ENCODE measurements at regions not wholly inside any gene's neighbourhood (a gene's known extent, or its start where the extent isn't known, plus 50 kb on each side); places are given as distances from the start of the nearest gene placed in this dataset.

DNA sequence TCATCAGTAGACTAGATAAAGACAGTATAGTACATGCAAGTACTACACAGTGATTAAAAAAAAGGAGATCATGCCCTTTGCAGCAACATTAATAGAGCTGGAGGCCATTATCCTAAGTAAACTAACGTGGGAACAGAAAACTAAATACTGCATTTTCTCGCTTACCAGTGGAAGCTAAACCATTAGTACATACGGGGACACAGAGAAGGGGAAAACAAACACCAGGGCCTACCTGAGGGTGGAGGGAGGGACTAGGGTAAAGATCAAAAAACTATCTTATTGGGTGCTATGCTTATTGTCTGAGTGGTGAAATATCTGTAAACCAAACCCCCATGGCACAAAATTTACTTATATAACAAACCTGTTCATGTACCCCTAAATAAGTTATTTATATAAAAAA lies 836.9 kb downstream of the SH3BGRL start:
- TF ChIP-seq MAX (IDR thresholded peaks at IDR 0.05): no peak
- TF ChIP-seq, protein P1, sequence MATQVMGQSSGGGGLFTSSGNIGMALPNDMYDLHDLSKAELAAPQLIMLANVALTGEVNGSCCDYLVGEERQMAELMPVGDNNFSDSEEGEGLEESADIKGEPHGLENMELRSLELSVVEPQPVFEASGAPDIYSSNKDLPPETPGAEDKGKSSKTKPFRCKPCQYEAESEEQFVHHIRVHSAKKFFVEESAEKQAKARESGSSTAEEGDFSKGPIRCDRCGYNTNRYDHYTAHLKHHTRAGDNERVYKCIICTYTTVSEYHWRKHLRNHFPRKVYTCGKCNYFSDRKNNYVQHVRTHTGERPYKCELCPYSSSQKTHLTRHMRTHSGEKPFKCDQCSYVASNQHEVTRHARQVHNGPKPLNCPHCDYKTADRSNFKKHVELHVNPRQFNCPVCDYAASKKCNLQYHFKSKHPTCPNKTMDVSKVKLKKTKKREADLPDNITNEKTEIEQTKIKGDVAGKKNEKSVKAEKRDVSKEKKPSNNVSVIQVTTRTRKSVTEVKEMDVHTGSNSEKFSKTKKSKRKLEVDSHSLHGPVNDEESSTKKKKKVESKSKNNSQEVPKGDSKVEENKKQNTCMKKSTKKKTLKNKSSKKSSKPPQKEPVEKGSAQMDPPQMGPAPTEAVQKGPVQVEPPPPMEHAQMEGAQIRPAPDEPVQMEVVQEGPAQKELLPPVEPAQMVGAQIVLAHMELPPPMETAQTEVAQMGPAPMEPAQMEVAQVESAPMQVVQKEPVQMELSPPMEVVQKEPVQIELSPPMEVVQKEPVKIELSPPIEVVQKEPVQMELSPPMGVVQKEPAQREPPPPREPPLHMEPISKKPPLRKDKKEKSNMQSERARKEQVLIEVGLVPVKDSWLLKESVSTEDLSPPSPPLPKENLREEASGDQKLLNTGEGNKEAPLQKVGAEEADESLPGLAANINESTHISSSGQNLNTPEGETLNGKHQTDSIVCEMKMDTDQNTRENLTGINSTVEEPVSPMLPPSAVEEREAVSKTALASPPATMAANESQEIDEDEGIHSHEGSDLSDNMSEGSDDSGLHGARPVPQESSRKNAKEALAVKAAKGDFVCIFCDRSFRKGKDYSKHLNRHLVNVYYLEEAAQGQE (IDR thresholded peaks at IDR 0.05; ENCODE audit: low read depth): no peak
- no peak for TF ChIP-seq EP300 (IDR thresholded peaks at IDR 0.05; ENCODE audit: borderline replicate concordance)

GRCh38 chrX:82041034-82041433 lies 839.1 kb downstream of the SH3BGRL start:
- TF ChIP-seq, protein P1 (IDR thresholded peaks at IDR 0.05; ENCODE audit: low read depth): no peak
- TF ChIP-seq TAF1 (IDR thresholded peaks at IDR 0.05; ENCODE audit: low read depth) (no peak), CREB1 (IDR thresholded peaks at IDR 0.05; ENCODE audit: low read depth) (no peak), MAX (IDR thresholded peaks at IDR 0.05) (no peak), TEAD4 (IDR thresholded peaks at IDR 0.05) (no peak), EGR1 (IDR thresholded peaks at IDR 0.05) (no peak), FOXM1 (IDR thresholded peaks at IDR 0.05; ENCODE audit: borderline replicate concordance, low read depth) (no peak), RAD21 (IDR thresholded peaks at IDR 0.05; ENCODE audit: low read depth) (no peak), EP300 (IDR thresholded peaks at IDR 0.05; ENCODE audit: borderline replicate concordance) (no peak)

DNA sequence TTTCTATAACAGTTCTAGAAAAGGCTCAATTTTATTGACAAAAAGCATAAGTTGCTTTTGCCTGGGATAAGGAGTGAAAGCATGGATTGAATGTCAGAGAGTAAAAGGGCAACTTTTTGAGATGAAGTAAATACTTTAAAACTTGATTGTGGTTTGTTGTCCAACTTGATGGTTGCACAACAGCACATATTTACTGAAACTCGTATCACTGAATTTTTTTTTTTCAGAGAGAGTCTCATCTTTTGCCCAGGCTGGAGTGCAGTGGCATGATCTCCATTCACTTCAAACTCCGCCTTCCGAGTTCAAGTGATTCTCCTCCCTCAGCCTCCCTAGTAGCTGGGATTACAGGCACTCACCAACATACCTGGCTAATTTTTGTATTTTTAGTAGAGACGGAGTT lies 856.8 kb downstream of the SH3BGRL start:
- TF ChIP-seq, protein P2, sequence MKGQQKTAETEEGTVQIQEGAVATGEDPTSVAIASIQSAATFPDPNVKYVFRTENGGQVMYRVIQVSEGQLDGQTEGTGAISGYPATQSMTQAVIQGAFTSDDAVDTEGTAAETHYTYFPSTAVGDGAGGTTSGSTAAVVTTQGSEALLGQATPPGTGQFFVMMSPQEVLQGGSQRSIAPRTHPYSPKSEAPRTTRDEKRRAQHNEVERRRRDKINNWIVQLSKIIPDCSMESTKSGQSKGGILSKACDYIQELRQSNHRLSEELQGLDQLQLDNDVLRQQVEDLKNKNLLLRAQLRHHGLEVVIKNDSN (IDR thresholded peaks at IDR 0.05): no peak
- TF ChIP-seq EP300 (IDR thresholded peaks at IDR 0.05; ENCODE audit: borderline replicate concordance) (no peak), TAF1 (IDR thresholded peaks at IDR 0.05; ENCODE audit: low read depth) (no peak), FOXM1 (IDR thresholded peaks at IDR 0.05; ENCODE audit: borderline replicate concordance, low read depth) (no peak), NFIC (IDR thresholded peaks at IDR 0.05) (no peak), RAD21 (IDR thresholded peaks at IDR 0.05; ENCODE audit: low read depth) (no peak), MAX (IDR thresholded peaks at IDR 0.05) (no peak), TEAD4 (IDR thresholded peaks at IDR 0.05) (no peak), ZBTB7A (IDR thresholded peaks at IDR 0.05; ENCODE audit: low read depth) (no peak), CEBPB (IDR thresholded peaks at IDR 0.05) (no peak), TCF12 (IDR thresholded peaks at IDR 0.05; ENCODE audit: low read depth) (no peak), YY1 (IDR thresholded peaks at IDR 0.05; ENCODE audit: low read depth) (no peak), EGR1 (IDR thresholded peaks at IDR 0.05) (no peak), CREB1 (IDR thresholded peaks at IDR 0.05; ENCODE audit: low read depth) (no peak)
- TF ChIP-seq, protein P1 (IDR thresholded peaks at IDR 0.05; ENCODE audit: low read depth): no peak

DNA sequence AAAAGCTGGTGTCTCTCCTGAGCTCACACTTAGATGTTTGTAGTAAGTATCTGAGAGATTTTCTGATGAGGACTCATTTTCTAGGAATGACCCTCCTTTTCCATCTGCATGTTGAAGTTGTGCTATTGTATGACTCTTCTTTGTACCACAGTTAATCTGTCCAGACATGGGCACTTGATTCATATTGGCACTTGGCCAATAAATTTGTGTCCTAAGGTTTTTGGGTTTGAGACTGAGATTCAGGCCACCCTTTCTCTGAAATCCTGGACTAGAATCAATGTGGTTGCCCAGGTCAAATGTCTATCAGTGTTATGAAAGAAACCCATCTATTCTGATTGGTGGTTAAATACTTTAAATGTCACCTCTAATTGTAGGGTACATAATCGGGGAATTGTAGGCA lies 869.0 kb downstream of the SH3BGRL start:
- TF ChIP-seq, protein P1 (IDR thresholded peaks at IDR 0.05; ENCODE audit: low read depth): no peak
- no peak for TF ChIP-seq YY1 (IDR thresholded peaks at IDR 0.05; ENCODE audit: low read depth)
- no peak for TF ChIP-seq FOXM1 (IDR thresholded peaks at IDR 0.05; ENCODE audit: borderline replicate concordance, low read depth)
- no peak for TF ChIP-seq EGR1 (IDR thresholded peaks at IDR 0.05)
- no peak for TF ChIP-seq MAX (IDR thresholded peaks at IDR 0.05)
- TF ChIP-seq TAF1 (IDR thresholded peaks at IDR 0.05; ENCODE audit: low read depth): no peak
- no peak for TF ChIP-seq NFIC (IDR thresholded peaks at IDR 0.05)
- TF ChIP-seq, protein P2 (IDR thresholded peaks at IDR 0.05): no peak
- no peak for TF ChIP-seq TEAD4 (IDR thresholded peaks at IDR 0.05)

All from Ishikawa (cell line).